K562 (cell line): ENCODE measurements at regions not wholly inside any gene's neighbourhood (a gene's known extent, or its start where the extent isn't known, plus 50 kb on each side); places are given as distances from the start of the nearest gene placed in this dataset.

Experiments
- IFI16 ChIP-seq: fragments of 250-450 bp; sonication (Bioruptor Pico); IDR thresholded peaks from 2 replicates; pipeline ENCODE4 v2.1.2; 2022; ENCODE audit warnings: mild to moderate bottlenecking, inconsistent platforms
- REST ChIP-seq, 2 experiments: fragments of 450-650 bp; formaldehyde crosslinking in 1 of 2; IDR thresholded peaks; 2 replicates each; pipeline versions ENCODE4 v1.4.0 to v1.6.1; 2014 to 2020; ENCODE audit warnings: mild to moderate bottlenecking in 2 of 2, borderline replicate concordance in 1 of 2, low read depth in 1 of 2
- ZBTB9 ChIP-seq: fragments of 450-650 bp; formaldehyde crosslinking; IDR thresholded peaks from 2 replicates; pipeline ENCODE4 v1.4.0; 2020; ENCODE audit warnings: mild to moderate bottlenecking, moderate library complexity

- TF ChIP-seq REST (IDR thresholded peaks at IDR 0.05; ENCODE audit: borderline replicate concordance), result no peak
- no peak for TF ChIP-seq REST (CRISPR knock-in tag; IDR thresholded peaks at IDR 0.05; ENCODE audit: low read depth)
- no peak for TF ChIP-seq ZBTB9
- TF ChIP-seq IFI16, result no peak
Measured at GRCh38 chr10:78543031-78543748, 509.5 kb downstream of the RPS24 start (continued).
